PC-3 (cell line): ENCODE measurements at regions not wholly inside any gene's neighbourhood (a gene's known extent, or its start where the extent isn't known, plus 50 kb on each side); places are given as distances from the start of the nearest gene placed in this dataset.

Experiments
- ATAC-seq: fragments of 200-7000 bp; cut with Tn5 transposase; 2 replicates; pipeline ENCODE4 v1.9.1; 2020; ENCODE audit warnings: mild to moderate bottlenecking, moderate library complexity
- BruUV-seq: library from RNA; stranded (reverse); fragments of 400-500 nt; replicated peaks from 2 replicates; lab custom pipeline; 2021; lab: Mats Ljungman, UMichigan
- CTCF ChIA-PET: fragments of 300-600 bp; sonication (Branson Sonifier 250); formaldehyde crosslinking; loops from one replicate; lab custom pipeline; 2022; ENCODE audit warnings: antibody characterized with exemption; lab: Charles Lee
- POLR2A ChIA-PET: fragments of 300-600 bp; sonication (Branson Sonifier 250); formaldehyde crosslinking; loops from one replicate; lab custom pipeline; 2022; ENCODE audit warnings: antibody characterized with exemption; ENCODE audit not compliant: unreplicated experiment; lab: Charles Lee
- DNase-seq: peaks from one replicate; pipeline ENCODE4 v3.0.0-alpha.2; 2015
- H2AFZ ChIP-seq: fragments of 300-600 bp; sonication (generic); 2 replicates; pipeline ENCODE4 v1.6.0; 2016; ENCODE audit warnings: antibody characterized with exemption, low read length
- H3F3A ChIP-seq: fragments of 300-600 bp; sonication (generic); one replicate; pipeline ENCODE4 v1.6.0; 2017; ENCODE audit warnings: antibody characterized with exemption, low read length, control low read depth, mild to moderate bottlenecking; ENCODE audit not compliant: unreplicated experiment
- H3K27ac ChIP-seq: fragments of 300-600 bp; sonication (generic); 2 replicates; pipeline ENCODE4 v1.5.1; 2016; ENCODE audit warnings: mild to moderate bottlenecking, low read length
- H3K27me3 ChIP-seq: fragments of 300-600 bp; sonication (generic); 2 replicates; pipeline ENCODE4 v1.6.1; 2016; ENCODE audit warnings: low read length, mixed read lengths
- H3K36me3 ChIP-seq: fragments of 300-600 bp; sonication (generic); 2 replicates; pipeline ENCODE4 v1.6.1; 2016; ENCODE audit warnings: low read depth, mixed run types, low read length, mixed read lengths
- H3K4me1 ChIP-seq: fragments of 300-600 bp; sonication (generic); 2 replicates; pipeline ENCODE4 v1.5.1; 2016; ENCODE audit warnings: low read length; ENCODE audit not compliant: insufficient read depth
- H3K4me2 ChIP-seq: fragments of 300-600 bp; sonication (generic); 2 replicates; pipeline ENCODE4 v1.6.0; 2016; ENCODE audit warnings: low read length
- H3K4me3 ChIP-seq: fragments of 300-600 bp; sonication (generic); 2 replicates; pipeline ENCODE4 v1.5.1; 2016; ENCODE audit warnings: mild to moderate bottlenecking, low read length, mixed read lengths
- H3K79me2 ChIP-seq: fragments of 300-600 bp; sonication (generic); 2 replicates; pipeline ENCODE4 v1.6.1; 2017; ENCODE audit warnings: low read length, mixed read lengths
- H3K9ac ChIP-seq: fragments of 300-600 bp; sonication (generic); 2 replicates; pipeline ENCODE4 v1.6.0; 2016; ENCODE audit warnings: mild to moderate bottlenecking, low read length
- H3K9me2 ChIP-seq: fragments of 300-600 bp; sonication (generic); replicated peaks from 2 replicates; pipeline ENCODE4 v1.6.1; 2016; ENCODE audit warnings: mixed run types, low read length, mixed read lengths
- H3K9me3 ChIP-seq: fragments of 300-600 bp; sonication (generic); 2 replicates; pipeline ENCODE4 v1.6.1; 2016; ENCODE audit warnings: low read length, mixed read lengths
- H4K20me1 ChIP-seq: fragments of 300-600 bp; sonication (generic); 2 replicates; pipeline ENCODE4 v1.6.1; 2016; ENCODE audit warnings: low read length, mixed read lengths
- CTCF ChIP-seq: fragments of 300-600 bp; sonication (generic); conservative IDR thresholded peaks from 2 replicates; pipeline ENCODE4 v1.5.1; 2017; ENCODE audit warnings: antibody characterized with exemption, low read depth, mild to moderate bottlenecking, low read length
- EZH2 ChIP-seq: fragments of 300-600 bp; sonication (generic); IDR thresholded peaks from one replicate; pipeline ENCODE4 v1.6.1; 2017; ENCODE audit warnings: antibody characterized with exemption, mild to moderate bottlenecking, low read length; ENCODE audit not compliant: unreplicated experiment
- EZH2phosphoT487 ChIP-seq: fragments of 300-600 bp; sonication (generic); IDR thresholded peaks from 2 replicates; pipeline ENCODE4 v1.6.1; 2018; ENCODE audit warnings: mild to moderate bottlenecking, antibody characterized with exemption, low read length, borderline replicate concordance
- intact Hi-C: fragments of 100-400 bp; cut with micrococcal nuclease; formaldehyde crosslinking; loops from 2 replicates; pipeline ENCODE4 v1.9.0; 2023

DNA sequence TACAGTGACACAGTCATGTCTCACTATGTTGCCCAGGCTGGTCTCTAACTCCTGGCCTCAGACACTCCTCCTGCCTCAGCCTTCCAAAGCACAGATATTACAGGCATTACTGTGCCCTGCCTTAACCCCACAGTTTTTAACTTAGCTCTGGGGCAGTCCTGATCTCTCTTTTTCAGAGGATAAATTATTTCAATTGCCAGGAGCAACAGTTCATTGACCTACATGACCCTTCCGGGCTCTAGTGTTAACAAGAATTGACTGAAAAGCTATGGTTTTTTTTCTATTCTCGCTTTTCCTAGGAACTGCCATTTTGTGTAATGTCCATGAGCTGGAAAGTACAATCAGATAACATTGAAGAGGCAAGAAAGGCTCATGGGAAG lies 92.8 kb downstream of the HNRNPLL start:
- DNase-seq (no peak), ATAC-seq (peak; percentile 12; the same call in 1 of the 2 replicates)
- H3F3A ChIP-seq: no peaks in the 10 kb centered on the region
- no TSS peak for BruUV-seq
- no peaks in the 10 kb centered on the region for H3K9me3 ChIP-seq
- no peaks in the 10 kb centered on the region for H4K20me1 ChIP-seq
- H3K4me3 ChIP-seq: no peak overlapping the region
- ChIA-PET CTCF (no interaction called here), POLR2A (interaction anchor here (0.6 kb wide), 1 partner anchor 193 kb away, joined by 3 read pairs; no protein-coding TSS in a partner anchor)
- no peaks in the 10 kb centered on the region for H3K27me3 ChIP-seq
- H3K4me1 ChIP-seq: peaks cover 21% of the 10 kb centered on the region
- no peaks in the 10 kb centered on the region for H3K36me3 ChIP-seq
- H3K4me2 ChIP-seq: no peak overlapping the region
- H3K27ac ChIP-seq: no peak overlapping the region
- H2AFZ ChIP-seq: 0 out of 2 replicates have a peak overlapping the region, but pooled peaks have one; percentile 33
- intact Hi-C loops: loop anchor here (10.0 kb wide), 2 partner anchors 135 to 195 kb away; partner anchors contain the start of gene ATL2
- H3K9ac ChIP-seq: no peak overlapping the region
- TF ChIP-seq CTCF (no peak), EZH2phosphoT487 (no peak), EZH2 (no peak)
- H3K9me2 ChIP-seq: no peaks in the 10 kb centered on the region
- no peaks in the 10 kb centered on the region for H3K79me2 ChIP-seq

- Histone ChIP-seq H3K27ac (no peak overlapping the region), H3K9ac (no peak overlapping the region), H3K4me3 (no peak overlapping the region), H3F3A (no peaks in the 10 kb centered on the region), H3K9me3 (no peaks in the 10 kb centered on the region), H3K36me3 (no peaks in the 10 kb centered on the region), H3K4me2 (no peak overlapping the region), H3K4me1 (peaks cover 16% of the 10 kb centered on the region), H3K27me3 (no peaks in the 10 kb centered on the region), H3K9me2 (no peaks in the 10 kb centered on the region), H4K20me1 (no peaks in the 10 kb centered on the region), H3K79me2 (no peaks in the 10 kb centered on the region), H2AFZ (peak overlapping the region; percentile 33; the same call in 1 of the 2 replicates)
- CTCF ChIA-PET: interaction anchor here (0.5 kb wide), 1 partner anchor 217 kb away, joined by 3 read pairs; no protein-coding TSS in a partner anchor
- intact Hi-C loops: loop anchor here (10.0 kb wide), 1 partner anchor 195 kb away; no protein-coding TSS in a partner anchor
- POLR2A ChIA-PET: no interaction called here
- no TSS peak for BruUV-seq
- TF ChIP-seq EZH2: no peak
- no peak for TF ChIP-seq CTCF
- TF ChIP-seq EZH2phosphoT487: no peak
- peak; percentile 71 for DNase-seq
- ATAC-seq: peak; percentile 65
Measured at GRCh38 chr2:38509314-38509946, 93.3 kb downstream of the HNRNPLL start.
